ENCODE measurements at regions not wholly inside any gene's neighbourhood (a gene's known extent, or its start where the extent isn't known, plus 50 kb on each side); places are given as distances from the start of the nearest gene placed in this dataset.

GRCh38 chr10:10551596-10552301 is 465.9 kb upstream of the CELF2 start:
- TF ChIP-seq CTCF (conservative IDR thresholded peaks at IDR 0.05) (no peak), EZH2 (IDR thresholded peaks at IDR 0.05; ENCODE audit: low read depth) (no peak)
